Ectodermal cell (in vitro differentiated cells): ENCODE measurements at regions not wholly inside any gene's neighbourhood (a gene's known extent, or its start where the extent isn't known, plus 50 kb on each side); places are given as distances from the start of the nearest gene placed in this dataset.

ENCODE experiments used
- H3K27ac ChIP-seq: 2 replicates; pipeline ENCODE4 v1.7.0; 2013; ENCODE audit warnings: mild to moderate bottlenecking, low read depth, low read length; ENCODE audit not compliant: insufficient read depth, poor library complexity, severe bottlenecking
- H3K27me3 ChIP-seq: 2 replicates; pipeline ENCODE4 v1.7.0; 2013; ENCODE audit warnings: mild to moderate bottlenecking, low read length; ENCODE audit not compliant: insufficient read depth, control insufficient read depth, poor library complexity, severe bottlenecking
- H3K36me3 ChIP-seq: one replicate; pipeline ENCODE4 v1.7.0; 2013; ENCODE audit warnings: low read length; ENCODE audit not compliant: control insufficient read depth, insufficient read depth
- H3K4me1 ChIP-seq: one replicate; pipeline ENCODE4 v1.7.0; 2013; ENCODE audit warnings: low read length; ENCODE audit not compliant: control insufficient read depth, insufficient read depth
- H3K4me3 ChIP-seq: 2 replicates; pipeline ENCODE4 v1.7.0; 2013; ENCODE audit warnings: low read depth, low read length, control low read depth; ENCODE audit not compliant: insufficient read depth
- H3K9me3 ChIP-seq: 2 replicates; pipeline ENCODE4 v1.7.0; 2013; ENCODE audit warnings: mild to moderate bottlenecking, low read length, moderate library complexity; ENCODE audit not compliant: control insufficient read depth
- WGBS, 2 experiments: methylation state at CpG; one replicate each; pipeline ENCODE4 v1.1.7; 2013; ENCODE audit warnings: missing lambda C conversion rate in 2 of 2; 5-methylcytosine and 5-hydroxymethylcytosine counted together

DNA sequence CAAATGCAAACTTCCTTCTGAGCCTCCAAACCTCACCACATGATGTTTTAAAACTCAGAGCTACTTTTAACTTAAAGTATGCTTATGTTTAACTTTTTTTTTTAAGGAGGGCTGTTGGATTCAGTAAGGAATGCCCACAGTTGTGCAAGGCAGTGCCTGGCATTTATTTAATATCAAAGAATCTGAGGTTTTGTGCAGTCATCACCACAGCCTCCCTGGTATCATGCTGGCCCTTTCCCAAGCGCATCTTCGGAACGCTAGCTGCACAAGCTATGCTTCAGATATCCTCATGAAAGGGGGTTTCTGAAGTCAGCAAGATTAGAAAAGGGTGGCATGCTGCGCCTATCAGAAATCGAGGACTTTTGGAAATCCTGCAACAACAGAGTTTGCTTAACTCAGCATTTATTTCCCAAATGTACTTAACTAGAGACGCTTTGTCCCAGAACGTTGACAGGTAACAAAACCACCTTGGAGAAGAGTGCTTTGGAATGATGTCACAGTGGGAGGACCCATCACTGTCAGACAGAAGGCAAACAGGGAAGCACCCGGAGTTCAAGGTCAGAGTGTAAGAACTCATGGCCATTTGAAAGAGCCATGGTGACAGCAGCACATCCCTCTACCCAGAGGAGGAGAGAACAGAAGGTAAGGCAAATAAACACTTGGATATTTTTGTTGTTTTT, 120.2 kb upstream of the IGF1R start:
- no peaks in the 10 kb centered on the region for H3K27me3 ChIP-seq
- H3K36me3 ChIP-seq = no peaks in the 10 kb centered on the region
- no peak overlapping the region for H3K27ac ChIP-seq
- 83 to 85% methylated on average over 8 of the region's 8 CpGs for WGBS, 2 experiments
- H3K9me3 ChIP-seq = no peaks in the 10 kb centered on the region
- H3K4me3 ChIP-seq = no peak overlapping the region
- H3K4me1 ChIP-seq = peaks cover 9% of the 10 kb centered on the region

- 89 to 90% methylated on average over 19 of the region's 19 CpGs for WGBS, 2 experiments
- no peaks in the 10 kb centered on the region for H3K36me3 ChIP-seq
Measured at GRCh38 chr15:98529205-98530145, 118.9 kb upstream of the IGF1R start.

DNA sequence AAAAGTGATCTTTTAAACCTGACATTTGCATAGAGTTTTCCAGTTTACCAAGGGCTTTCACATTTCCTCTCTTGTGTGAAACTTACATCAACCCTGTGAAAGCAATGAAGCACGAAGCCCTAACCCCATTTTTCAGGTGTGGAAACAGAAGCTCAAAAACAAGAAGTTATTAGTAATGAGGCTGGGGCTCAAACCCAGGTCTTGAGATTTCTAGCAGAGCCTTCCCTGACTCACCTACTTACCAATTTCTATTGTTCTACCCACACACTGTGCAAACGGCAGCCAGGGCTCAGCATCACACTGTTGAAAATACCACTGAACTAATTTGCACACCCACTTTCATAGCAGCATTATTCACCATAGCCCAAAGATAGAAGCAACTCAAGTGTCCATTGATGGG, 117.8 kb upstream of the IGF1R start:
- Histone ChIP-seq H3K27me3 (no peaks in the 10 kb centered on the region), H3K27ac (no peak overlapping the region), H3K4me3 (no peak overlapping the region), H3K36me3 (no peaks in the 10 kb centered on the region), H3K4me1 (no peaks in the 10 kb centered on the region), H3K9me3 (no peaks in the 10 kb centered on the region)
- WGBS, 2 experiments = 94 to 97% methylated on average over 2 of the region's 2 CpGs

More at GRCh38 chr15:98529205-98530145, 118.9 kb upstream of the IGF1R start:
- Histone ChIP-seq H3K4me1 (peaks cover 1% of the 10 kb centered on the region), H3K4me3 (no peak overlapping the region), H3K27me3 (no peaks in the 10 kb centered on the region), H3K27ac (no peak overlapping the region), H3K9me3 (no peaks in the 10 kb centered on the region)

- Histone ChIP-seq H3K4me1 (no peaks in the 10 kb centered on the region), H3K36me3 (no peaks in the 10 kb centered on the region), H3K4me3 (no peak overlapping the region), H3K27me3 (no peaks in the 10 kb centered on the region), H3K27ac (no peak overlapping the region), H3K9me3 (no peaks in the 10 kb centered on the region)
- 77 to 100% methylated on average over 1 to 2 of the region's 2 CpGs for WGBS, 2 experiments
Measured at GRCh38 chr15:98532063-98532462, 116.3 kb upstream of the IGF1R start.

- no peaks in the 10 kb centered on the region for H3K36me3 ChIP-seq
- H3K4me1 ChIP-seq = no peaks in the 10 kb centered on the region
- no peaks in the 10 kb centered on the region for H3K9me3 ChIP-seq
- H3K4me3 ChIP-seq = no peak overlapping the region
- H3K27ac ChIP-seq = no peak overlapping the region
- H3K27me3 ChIP-seq = no peaks in the 10 kb centered on the region
- 91 to 92% methylated on average over 2 of the region's 2 CpGs for WGBS, 2 experiments
Measured at GRCh38 chr15:98536976-98537375, 111.4 kb upstream of the IGF1R start.

DNA sequence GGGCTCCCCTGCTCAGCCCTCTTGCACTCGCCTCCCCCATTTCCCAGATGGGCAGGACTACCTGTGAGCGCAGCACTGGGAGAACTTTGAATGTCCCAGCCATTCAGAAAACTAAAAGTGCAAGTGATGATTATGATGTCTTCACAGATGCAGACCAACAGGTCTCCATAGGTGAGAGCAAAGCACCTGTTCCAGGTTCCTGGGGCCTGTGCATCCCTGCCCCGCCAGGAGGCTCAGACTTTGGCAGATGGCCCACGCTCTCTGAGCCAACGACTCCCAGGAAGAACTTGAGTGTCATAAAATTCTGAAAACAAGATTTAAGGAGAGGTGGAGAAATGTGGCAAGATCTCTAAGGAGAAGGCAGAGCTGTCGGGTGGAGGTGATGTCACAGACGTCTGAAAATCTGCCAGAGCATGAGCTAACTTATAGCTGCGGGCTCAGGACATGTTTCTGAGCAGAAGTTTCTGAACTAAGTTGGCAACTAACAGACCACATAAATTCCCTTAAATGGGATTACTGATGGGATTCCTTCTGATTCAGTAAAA, 110.8 kb upstream of the IGF1R start:
- WGBS, 2 experiments = 80 to 82% methylated on average over 8 of the region's 8 CpGs
- Histone ChIP-seq H3K36me3 (no peaks in the 10 kb centered on the region), H3K27me3 (no peaks in the 10 kb centered on the region), H3K4me1 (no peaks in the 10 kb centered on the region), H3K4me3 (no peak overlapping the region), H3K27ac (no peak overlapping the region), H3K9me3 (no peaks in the 10 kb centered on the region)

- Histone ChIP-seq H3K9me3 (no peaks in the 10 kb centered on the region), H3K4me1 (no peaks in the 10 kb centered on the region), H3K27ac (no peak overlapping the region), H3K36me3 (no peaks in the 10 kb centered on the region), H3K4me3 (no peak overlapping the region), H3K27me3 (peaks cover 7% of the 10 kb centered on the region)
- WGBS, 2 experiments = 93 to 94% methylated on average over 14 of the region's 14 CpGs
Measured at GRCh38 chr15:98541519-98541918, 106.8 kb upstream of the IGF1R start.

DNA sequence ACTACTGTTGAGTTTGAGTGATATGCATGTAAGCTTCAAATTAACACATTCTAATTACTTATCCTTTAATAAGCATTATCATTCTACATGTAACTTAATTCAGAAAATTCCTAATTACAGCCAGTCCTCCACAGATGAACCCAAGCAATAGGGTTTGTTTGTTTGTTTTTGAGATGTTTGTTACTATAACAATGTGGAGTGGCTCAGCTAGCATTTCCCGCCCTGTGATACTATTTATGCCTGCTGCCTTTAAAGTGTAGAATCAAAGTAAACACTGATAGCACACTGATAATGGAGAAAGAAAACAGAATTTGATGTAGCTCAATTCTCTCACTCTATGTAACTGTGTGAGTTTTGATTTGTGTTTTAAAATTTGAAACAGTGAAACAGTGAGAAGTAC, 105.1 kb upstream of the IGF1R start:
- 92 to 100% methylated on average over 1 of the region's 1 CpG for WGBS, 2 experiments
- no peaks in the 10 kb centered on the region for H3K4me1 ChIP-seq
- H3K27me3 ChIP-seq = peaks cover 24% of the 10 kb centered on the region
- no peak overlapping the region for H3K27ac ChIP-seq
- H3K4me3 ChIP-seq = no peak overlapping the region
- H3K36me3 ChIP-seq = no peaks in the 10 kb centered on the region
- H3K9me3 ChIP-seq = no peaks in the 10 kb centered on the region

- Histone ChIP-seq H3K36me3 (no peaks in the 10 kb centered on the region), H3K27me3 (peaks cover 33% of the 10 kb centered on the region), H3K9me3 (no peaks in the 10 kb centered on the region), H3K4me3 (no peak overlapping the region), H3K4me1 (no peaks in the 10 kb centered on the region), H3K27ac (no peak overlapping the region)
- 91 to 93% methylated on average over 9 of the region's 9 CpGs for WGBS, 2 experiments
Measured at GRCh38 chr15:98546329-98546728, 102.0 kb upstream of the IGF1R start.

- WGBS, 2 experiments = 13 to 14% methylated on average over 5 of the region's 5 CpGs
- H3K36me3 ChIP-seq = no peaks in the 10 kb centered on the region
- peaks cover 33% of the 10 kb centered on the region for H3K27me3 ChIP-seq
- H3K4me3 ChIP-seq = peak overlapping the region; percentile 53
- H3K9me3 ChIP-seq = no peaks in the 10 kb centered on the region
- H3K27ac ChIP-seq = no peak overlapping the region
- no peaks in the 10 kb centered on the region for H3K4me1 ChIP-seq
Measured at GRCh38 chr15:98547275-98547674, 101.1 kb upstream of the IGF1R start.
